Limb (tissue), 2 donors: ENCODE measurements at regions not wholly inside any gene's neighbourhood (a gene's known extent, or its start where the extent isn't known, plus 50 kb on each side); places are given as distances from the start of the nearest gene placed in this dataset.
"Not testable (repeated sequence)": the region's sequence is repeated elsewhere in the genome, so short reads cannot be mapped to it uniquely, and the experiment has no call there.

Source experiments
- DNase-seq, 2 donors: peaks; one replicate each; pipeline ENCODE4 v3.0.0-alpha.2; 2016; ENCODE audit errors: extremely low spot score in 2 of 2

DNA sequence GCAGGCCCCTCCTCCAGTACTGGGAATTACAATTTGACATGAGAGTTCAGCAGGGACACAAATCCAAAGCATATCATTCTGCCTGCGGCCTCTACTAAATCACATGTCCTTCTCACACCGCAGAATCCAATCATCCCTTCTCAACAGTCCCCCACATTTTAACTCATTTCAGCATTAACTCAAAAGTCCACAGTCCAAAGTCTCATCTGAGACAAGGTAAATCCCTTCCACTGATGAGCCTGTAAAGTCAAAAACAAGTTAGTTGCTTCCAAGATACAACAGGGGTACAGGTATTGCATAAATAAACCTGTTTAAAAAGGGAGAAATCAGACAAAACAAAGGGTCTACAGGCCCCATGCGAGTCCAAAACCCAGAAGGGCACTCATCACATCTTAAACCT, 64.0 kb downstream of the EBNA1BP2 start:
- no peak for DNase-seq

DNA sequence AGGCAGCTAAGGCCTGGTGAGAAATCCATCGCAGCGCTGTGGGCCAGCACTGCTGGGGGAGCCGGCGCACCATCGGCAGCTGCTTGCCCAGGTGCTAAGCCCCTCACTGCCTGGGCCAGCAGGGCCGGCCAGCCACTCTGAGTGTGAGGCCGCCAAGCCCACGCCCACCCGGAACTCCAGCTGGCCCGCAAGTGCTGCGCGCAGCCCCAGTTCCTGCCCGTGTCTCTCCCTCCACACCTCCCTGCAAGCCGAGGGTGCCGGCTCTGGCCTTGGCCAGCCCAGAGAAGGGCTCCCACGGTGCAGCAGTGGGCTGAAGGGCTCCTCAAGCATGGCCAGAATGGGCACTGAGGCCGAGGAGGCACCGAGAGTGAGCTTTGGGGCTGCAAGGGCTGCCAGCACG, 64.4 kb downstream of the EBNA1BP2 start:
- no peak for DNase-seq

DNA sequence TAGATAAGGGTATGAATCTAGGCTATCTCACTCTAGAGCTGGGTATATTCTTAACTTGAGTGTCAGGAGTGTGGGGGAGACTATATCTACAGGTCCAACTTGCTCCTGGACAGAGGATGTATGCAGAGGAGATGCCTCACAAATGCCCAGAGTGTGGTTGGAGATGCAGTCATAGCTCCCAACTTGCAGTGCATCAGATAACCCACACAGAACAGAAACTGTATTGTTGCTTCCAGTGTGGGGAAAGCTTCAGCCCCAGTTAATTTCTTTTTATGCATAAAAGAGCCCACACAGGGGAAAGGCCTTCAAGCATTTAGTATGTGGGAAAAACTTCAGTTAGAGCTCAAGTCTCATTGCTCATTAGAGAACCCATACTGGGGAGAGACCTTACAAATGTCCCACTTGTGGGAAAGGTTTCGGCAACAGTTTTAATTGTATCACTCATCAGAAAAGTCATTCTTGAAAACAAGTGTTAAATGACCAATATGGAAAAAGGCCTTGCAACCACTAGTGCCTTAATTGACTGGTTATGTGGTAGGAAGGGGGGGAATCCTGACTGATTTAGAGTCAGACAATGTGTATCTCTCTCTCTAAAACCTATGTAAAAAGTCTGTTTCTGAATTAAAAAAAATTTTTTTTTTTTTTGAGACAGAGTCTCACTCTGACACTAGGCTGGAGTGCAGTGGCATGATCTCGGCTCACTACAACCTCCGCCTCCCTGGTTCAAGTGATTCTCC, 67.9 kb downstream of the EBNA1BP2 start:
- no peak for DNase-seq

DNA sequence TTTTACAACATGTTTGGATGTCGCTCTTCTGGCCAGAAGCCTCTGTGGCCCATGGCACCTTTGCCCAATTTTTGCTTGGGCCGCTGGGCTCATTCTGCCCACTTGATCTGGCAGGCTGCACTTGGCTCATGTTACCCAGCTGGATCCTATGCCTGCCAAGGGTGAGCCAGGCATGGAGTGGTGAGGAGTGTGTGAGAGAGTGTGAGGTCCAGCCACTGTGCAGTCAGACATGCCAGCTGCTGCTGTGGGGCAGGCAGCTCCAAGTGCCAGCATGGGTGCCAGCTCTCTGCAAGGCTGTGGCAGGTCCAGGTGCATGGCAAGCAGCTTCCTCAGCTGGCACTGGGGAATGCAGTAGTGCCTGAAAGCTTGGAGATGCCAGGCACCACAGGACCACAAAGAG, 71.0 kb downstream of the EBNA1BP2 start:
- no peak for DNase-seq

DNA sequence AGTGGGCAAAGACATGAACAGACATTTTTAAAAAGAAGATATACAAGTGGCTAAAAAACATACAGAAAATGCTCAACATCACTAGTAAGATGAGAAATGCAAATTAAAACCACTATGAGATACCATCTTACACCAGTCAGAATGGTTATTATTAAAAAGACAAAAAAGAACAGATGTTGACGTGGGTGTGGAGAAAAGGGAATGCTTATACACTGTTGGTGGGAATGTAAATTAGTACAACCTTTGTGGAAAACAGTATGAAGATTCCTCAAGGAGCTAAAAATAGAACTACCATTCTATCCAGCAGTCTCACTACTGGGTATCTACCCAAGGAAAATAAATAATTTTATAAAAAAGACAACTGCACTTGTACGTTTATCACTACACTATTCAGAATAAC, 73.9 kb downstream of the EBNA1BP2 start:
- no peak for DNase-seq

DNA sequence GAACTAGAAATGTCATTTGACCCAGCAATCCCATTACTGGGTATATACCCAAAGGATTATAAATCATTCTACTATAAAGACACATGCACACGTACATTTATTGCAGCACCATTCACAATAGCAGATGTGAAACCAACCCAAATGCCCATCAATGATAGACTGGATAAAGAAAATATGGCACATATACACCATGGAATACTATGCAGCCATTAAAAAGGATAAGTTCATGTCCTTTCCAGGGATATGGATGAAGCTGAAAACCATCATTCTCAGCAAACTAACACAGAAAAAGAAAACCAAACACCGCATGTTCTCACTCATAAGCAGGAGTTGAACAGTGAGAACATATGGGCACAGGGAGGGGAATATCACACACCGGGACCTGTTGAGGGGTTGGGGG, 75.6 kb downstream of the EBNA1BP2 start:
- DNase-seq, result not testable (repeated sequence)

DNA sequence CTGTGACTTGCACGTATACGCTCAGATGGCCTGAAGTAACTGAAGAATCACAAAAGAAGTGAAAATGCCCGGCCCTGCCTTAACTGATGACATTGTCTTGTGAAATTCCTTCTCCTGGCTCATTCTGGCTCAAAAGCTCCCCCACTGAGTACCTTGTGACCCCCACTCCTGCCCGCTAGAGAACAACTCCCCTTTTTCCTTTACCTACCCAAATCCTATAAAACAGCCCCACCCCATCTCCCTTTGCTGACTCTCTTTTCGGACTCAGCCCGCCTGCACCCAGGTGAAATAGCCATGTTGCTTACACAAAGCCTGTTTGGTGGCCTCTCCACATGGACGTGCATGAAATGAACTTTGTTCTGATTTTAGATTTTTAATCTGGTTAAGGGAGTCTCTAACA, 81.3 kb downstream of the EBNA1BP2 start:
- DNase-seq, result not testable (repeated sequence)

DNA sequence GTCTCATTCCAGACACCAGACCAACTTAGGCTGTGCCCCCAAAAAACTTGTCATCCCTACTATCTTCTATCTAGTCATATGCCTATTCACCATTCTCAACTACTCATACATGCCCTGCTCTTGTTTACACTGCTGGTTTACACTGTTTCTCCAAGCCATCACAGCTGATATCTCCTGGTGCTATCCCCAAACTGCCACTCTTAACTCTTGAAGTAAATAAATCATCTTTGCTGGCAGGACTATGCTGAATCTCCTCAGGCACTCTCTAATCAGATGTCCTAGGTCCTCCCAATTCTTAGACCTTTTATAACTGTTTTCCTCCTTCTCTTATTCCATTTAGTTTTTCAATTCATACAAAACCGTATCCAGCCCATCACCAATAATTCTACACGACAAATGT, 81.9 kb downstream of the EBNA1BP2 start:
- DNase-seq, result not testable (repeated sequence)

DNA sequence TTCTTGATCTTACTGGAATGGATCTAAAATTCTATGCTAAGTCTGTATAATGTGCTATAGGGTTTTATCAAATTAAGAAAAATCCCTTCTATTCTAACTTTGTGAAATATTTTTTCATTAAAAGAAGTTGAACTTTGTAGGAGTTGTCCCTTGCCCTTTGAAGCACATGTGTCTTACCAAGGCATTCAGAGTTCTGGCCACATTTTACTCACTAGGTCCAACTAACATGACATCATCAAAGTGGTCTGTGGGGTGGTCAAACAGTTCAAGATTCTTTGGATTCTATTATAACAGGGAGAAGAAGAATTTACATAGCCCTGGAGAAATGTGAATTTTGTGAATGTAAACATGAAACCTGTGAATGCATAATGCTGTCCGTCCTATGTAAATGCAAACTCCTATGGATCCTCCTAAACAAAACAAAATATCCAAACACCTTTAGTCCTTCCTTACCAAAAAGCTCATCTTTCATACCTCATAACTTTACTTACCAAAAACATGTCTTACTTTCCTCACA, 88.7 kb downstream of the EBNA1BP2 start:
- no peak for DNase-seq

DNA sequence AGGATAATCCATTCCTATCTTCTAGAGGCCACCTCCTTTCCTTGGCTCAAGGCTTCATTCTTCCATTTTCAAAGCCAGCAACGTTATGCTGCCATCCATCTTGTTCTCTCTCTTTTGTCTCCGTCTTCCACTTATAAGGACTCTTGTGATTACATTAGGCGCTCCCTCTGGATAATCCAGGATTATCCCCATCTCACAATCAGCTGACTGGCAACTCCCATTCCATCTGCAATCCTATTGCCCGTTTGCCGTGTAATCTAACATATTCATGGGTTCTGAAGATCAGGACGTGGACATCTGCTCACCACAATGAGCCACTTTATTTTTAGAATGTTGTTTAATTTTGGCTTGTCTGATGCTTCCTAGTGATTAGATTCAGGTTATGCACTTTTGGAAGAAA, 89.3 kb downstream of the EBNA1BP2 start:
- DNase-seq, result no peak

DNA sequence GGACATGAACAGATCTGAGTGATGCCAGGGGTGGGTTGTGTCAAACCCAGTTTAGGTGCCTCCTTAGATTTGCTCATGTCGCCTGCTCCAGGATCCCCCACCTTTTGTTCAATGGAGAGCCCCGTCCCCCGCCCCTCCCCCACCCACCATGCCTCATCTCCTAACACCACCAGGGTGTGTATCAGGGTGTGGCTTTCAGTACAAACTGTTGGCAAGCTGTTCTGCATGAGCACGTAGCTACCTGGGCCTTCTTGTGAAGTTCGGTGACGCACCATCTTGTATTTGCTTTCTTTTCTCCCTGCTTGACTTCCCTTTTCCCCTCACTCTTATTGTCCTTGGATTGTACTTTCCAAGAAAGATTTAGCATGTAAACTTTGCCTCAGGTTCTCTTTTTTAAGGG, 94.8 kb downstream of the EBNA1BP2 start:
- DNase-seq, result no peak

DNA sequence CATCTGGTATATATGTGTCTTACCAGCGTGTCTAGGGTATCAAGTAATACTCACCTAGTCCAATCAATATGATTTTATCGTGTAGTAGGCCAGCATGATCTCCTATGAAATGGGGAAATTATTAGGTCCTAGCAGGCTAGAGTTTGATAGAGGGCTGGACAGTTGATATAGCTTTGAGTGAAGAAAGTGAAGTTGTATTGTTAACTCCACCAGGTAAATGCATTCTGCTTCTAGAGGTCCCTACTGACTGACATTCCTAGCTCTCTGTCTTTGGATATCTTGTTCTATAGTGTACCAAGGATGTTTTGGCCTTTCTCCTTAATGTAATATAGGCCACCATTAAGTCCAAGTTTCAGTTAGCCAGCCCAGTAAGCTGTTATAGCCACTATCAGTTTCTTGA, 97.4 kb downstream of the EBNA1BP2 start:
- DNase-seq, result no peak

DNA sequence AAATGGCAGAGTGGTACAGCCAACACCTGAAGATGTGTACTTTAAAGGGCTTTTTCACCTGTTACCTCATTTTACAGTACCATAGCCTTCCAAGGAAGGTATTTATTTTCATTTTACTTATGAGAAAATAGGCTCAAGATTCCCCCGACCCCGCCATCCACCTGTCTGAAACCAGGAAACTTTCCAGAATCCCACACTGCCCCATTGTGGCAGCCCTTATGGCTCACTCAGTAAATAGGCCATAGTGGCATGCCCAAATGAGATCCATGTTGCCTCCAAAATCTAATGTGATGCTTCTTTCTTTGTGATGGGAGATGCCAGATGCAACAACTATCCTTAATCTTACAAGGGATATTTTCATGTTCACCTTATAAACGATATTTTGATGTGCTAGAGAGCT, 97.8 kb downstream of the EBNA1BP2 start:
- no peak for DNase-seq

DNA sequence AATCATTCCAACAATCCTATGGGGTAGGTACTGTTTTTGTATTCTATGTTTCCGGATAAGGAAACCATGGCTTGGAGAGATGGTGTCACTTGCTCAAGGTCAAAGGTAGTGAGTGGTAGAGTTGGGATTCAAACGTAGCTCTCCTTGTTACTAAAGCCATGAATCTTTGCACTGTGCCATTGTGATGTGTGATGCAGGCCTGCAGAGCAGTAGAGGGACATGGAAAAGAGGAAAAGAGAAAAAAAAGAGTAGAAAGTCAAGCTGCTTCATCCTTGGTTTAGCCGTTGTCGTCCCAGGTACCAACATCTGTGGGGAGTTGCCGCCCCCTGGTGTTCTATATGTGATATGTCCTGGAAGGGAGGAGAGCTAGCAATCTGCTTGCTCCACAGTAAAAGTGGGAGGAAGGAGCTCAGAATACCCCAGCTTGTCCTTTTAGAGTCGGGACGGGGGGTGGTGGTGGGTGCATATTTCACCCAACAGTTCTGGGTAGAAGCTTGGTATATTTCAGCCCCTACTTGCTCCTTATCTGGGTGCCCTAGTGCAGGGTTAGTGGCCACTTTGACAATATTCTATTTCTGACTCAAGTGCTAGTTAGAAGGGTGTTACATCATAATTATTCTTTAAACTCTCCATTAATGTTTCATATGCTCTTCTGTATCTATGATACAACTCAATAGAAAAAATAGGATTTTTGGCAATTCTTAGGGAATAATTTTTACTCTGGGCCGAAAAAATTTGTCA, 98.4 kb downstream of the EBNA1BP2 start:
- peak; percentile 85 to 89 for DNase-seq

DNA sequence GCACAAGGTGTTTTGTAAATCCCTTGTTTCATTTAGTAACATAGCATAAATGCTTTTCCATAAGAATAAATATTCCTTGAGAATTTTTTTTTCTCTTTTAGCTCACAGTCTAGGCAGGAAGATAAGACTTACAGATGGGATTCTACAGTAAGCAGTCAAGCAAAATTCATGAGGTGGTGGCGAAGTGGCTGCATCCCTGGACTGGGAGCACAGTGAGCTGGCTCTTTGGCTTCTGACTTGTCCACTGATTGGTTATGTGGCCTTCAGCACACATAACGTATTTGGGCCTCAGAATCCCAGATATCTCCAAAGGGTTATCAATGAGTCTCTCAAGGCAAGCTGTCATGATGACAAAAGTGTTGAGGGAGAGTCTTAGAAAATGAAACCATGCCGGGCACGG, 99.8 kb downstream of the EBNA1BP2 start:
- no peak for DNase-seq

DNA sequence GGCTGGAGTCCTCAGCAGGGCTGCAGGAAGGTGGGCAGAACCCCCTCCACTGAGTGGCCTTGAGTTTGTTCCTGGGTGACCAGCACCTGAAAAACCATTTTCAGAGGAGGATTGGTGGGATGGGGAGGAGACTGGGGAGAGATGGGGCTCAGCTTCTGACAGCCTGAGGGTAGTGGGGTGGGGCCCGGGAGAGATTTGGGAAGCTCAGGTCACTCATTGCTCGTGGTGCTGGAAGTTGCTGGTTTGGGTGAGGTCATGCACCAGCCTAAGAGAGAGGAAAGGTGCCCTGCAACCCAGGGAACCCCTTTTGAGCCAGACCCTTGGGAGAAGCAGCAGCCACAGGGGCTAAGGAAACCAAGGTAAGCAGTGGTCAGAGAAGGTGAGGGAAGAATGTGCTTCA, 100.8 kb downstream of the EBNA1BP2 start:
- no peak for DNase-seq

DNA sequence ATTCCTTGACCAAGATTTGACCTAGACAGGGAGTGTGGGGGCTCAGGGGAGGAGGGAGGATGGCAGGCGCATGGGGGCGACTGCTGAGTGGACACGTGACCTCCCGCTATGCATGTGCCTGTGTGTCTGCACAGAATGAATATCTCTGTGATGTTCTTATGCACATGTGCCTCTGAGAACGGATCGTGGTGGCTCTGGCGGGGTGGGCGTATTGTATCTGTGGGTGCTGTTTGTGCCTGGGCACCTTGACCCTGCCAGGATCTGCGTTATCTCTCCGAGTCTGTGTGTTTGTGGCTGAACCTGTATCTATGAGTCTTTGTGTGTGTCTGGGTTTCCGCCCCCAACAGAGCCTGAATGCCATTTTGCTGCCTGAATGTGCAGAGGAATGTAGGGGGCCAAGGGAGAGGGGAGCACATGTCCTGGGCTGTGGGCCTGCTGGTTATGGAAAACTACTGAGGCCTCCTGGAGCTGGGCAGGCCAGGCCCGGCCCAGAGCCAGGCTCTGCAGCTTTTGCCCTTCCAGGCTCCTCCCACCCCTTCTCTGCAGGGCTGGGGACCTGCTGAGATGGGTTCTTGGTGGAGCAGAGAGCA, 102.5 kb downstream of the EBNA1BP2 start:
- DNase-seq, result peak; percentile 20 to 56

DNA sequence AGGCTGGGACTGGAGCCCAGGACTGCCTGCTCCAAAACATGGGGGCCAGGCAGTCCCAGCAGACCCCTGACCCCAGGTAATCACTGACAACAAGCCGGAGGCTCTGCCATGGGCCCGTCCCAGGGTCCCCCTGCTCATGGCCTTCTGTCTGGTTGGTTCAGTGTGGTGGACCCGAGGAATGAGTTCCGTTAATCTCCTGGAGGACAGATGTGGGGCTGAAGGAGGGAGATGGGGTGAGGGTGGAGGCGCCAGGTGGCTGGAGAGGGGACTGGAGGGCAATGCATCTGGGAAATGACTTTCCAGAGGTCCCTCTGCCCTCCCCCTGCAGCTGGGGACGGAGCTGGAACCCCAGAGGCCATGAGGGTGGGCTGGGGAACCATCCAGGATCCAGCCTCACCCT, 103.2 kb downstream of the EBNA1BP2 start:
- no peak for DNase-seq

DNA sequence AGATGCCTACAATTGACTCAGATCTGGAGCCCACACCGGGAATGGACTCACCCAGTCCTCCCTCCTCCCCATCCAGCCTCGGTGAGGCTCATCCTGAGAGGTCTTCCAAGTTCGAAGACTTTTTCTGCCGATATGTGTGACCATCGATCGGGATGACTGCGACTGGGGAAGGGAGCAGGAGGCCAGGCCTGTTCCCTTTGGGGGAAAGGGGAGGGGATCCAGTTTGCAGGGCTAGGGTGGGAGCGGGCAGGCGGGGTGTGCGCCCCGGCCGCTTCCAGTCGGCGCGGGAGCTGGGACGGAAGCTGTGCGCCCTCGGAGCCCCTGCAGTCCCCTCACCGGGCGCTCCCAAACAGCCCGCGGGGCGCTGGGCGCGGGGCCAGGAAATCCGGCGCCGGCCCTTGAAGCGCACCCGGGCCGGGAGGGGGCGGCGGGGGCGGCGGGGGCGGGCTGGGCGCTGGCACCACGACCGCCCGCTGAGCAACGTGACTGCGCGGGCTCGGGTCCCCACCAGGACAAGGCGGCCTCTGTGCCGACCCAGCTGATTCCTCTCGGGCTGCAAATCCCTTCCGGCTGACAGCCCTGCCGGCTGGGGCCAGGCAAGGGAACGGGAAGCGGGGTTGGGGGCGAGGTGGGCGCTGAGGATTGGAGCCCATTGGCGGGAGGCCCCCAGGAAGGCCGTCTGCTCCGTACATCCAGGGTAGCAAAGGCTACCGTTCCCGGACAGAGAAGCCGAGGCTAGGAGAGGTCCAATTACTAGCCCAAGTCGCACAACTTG, 103.9 kb downstream of the EBNA1BP2 start:
- peak; percentile 55 to 82 for DNase-seq

DNA sequence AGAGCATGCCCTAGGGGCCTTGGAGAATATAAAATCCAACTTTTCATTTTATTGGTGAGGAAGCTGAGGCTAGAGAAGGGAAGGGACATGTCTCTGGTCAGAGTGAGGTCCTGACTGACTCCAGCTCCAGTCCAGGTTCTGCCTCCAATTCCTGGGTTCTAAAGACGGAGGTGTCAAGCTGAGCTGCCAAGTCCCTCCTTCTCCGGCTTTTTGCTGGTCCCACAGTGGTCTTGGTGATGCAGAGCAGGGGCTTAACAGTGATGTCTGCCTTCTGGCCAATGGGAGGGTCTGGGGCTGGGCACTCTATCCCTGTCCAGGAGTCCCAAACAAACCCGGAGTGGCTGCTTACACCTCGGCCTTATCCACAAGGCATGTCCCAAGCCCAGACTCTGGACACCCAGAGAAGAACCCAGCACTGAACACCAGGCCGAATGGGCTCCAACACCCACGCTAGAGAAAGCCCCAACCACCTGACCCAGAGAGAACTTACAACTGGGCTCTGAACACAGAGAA, 104.8 kb downstream of the EBNA1BP2 start:
- DNase-seq, result no peak

DNA sequence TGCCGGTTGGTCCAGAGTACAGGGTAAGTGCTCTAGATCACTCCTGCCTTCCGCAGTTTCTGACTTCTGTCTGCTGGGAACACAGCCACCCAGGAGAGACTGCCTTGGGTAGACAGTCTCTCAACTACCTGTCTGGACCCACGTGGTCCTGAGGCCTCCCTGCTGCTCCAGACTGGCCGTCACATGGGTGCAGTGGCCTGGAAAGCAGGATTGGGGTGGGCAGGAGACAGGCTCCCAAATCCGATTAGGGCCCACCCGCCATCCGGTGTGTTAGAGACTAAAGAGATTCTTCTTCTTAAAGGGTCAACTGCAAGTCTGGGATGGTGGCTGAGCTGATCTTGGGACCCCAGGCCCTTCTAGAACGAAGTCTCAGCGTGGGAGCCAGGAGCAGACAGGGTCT, 105.5 kb downstream of the EBNA1BP2 start:
- no peak for DNase-seq
